ENCODE measurements at regions not wholly inside any gene's neighbourhood (a gene's known extent, or its start where the extent isn't known, plus 50 kb on each side); places are given as distances from the start of the nearest gene placed in this dataset.

DNA sequence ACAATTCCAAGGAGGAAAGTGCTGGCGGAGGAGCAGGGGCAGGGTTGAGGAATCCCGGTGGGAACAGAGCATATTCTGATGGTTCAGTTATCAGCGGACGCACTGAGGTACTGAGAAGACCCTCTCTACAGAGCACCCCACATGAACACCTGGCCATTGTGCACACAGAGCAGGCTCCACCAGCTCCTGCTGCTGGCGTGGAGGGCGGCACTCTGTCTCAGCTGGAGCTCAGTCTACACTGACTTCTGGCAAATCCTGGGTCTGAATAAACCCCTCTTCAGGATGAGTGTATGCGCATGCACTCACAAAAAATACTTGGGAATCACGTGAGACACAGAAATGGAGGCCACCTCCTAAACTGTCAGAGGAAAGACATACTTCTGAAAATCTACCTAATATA, 114.4 kb upstream of the IRS2 start:
- WGBS, 2 donors: 68 to 79% methylated on average over 8 of the region's 8 CpGs
- FAIRE-seq: no peak
- TF ChIP-seq, protein P1, sequence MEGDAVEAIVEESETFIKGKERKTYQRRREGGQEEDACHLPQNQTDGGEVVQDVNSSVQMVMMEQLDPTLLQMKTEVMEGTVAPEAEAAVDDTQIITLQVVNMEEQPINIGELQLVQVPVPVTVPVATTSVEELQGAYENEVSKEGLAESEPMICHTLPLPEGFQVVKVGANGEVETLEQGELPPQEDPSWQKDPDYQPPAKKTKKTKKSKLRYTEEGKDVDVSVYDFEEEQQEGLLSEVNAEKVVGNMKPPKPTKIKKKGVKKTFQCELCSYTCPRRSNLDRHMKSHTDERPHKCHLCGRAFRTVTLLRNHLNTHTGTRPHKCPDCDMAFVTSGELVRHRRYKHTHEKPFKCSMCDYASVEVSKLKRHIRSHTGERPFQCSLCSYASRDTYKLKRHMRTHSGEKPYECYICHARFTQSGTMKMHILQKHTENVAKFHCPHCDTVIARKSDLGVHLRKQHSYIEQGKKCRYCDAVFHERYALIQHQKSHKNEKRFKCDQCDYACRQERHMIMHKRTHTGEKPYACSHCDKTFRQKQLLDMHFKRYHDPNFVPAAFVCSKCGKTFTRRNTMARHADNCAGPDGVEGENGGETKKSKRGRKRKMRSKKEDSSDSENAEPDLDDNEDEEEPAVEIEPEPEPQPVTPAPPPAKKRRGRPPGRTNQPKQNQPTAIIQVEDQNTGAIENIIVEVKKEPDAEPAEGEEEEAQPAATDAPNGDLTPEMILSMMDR (IDR thresholded peaks at IDR 0.05): no peak
- Histone ChIP-seq H3K4me3 (no peak overlapping the region), H3K36me3 (no peaks in the 10 kb centered on the region), H3K27me3 (peaks cover 0 to 4% (median 0%) of the 10 kb centered on the region in 4 donors), H3K27ac (no peak overlapping the region), H3K4me1 (no peaks in the 10 kb centered on the region), H3K9me3 (no peaks in the 10 kb centered on the region)
- no peak for DNase-seq
- no peak for ATAC-seq
- intact Hi-C loops (cut with DNase I): no loop called here

DNA sequence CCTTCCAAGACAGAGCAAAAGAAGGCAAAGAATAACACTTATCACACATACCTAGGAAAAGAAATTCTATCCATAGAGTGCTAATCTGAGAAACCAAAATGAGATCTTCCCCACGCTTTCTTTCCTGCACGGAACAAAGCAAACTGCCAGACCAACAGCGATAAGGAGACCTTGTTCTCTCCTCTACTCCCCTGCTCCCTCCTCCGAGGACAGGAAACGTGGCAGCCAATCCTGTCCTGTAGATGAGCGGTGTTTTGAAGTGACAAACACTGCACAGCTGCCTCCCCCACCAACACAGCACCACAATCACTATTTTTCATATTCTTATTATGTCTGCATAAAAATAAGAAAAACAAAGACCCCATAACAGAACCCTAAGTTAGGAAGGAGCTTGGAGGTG, 113.9 kb upstream of the IRS2 start:
- WGBS, 2 donors: 5 to 19% methylated on average over 6 of the region's 6 CpGs
- intact Hi-C loops (cut with DNase I): no loop called here
- ATAC-seq: no peak
- TF ChIP-seq, protein P1 (IDR thresholded peaks at IDR 0.05): no peak
- Histone ChIP-seq H3K27ac (no peak overlapping the region), H3K9me3 (no peaks in the 10 kb centered on the region), H3K27me3 (peaks cover 0 to 4% (median 0%) of the 10 kb centered on the region in 4 donors), H3K4me1 (no peaks in the 10 kb centered on the region), H3K36me3 (no peaks in the 10 kb centered on the region), H3K4me3 (no peak overlapping the region)
- no peak for FAIRE-seq
- no peak for DNase-seq

DNA sequence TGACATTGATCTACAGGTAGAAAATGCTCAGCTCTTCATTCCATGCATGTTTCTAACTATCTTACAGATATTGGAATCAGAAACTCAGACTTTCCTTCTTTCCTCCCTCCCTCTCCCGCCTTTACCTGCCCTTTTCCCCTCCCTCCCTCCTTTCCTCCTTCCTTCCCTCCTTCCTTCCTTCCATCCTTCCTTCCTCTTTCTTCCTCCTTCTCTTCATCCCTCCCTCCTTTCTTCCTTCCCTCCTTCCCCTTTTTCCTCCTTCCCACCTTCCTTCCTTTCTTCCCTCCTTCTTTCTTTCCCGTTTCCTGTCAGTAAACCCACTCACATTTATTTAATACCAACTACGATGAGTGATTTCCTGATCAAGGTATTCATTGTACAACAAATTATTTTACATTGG, 113.4 kb upstream of the IRS2 start:
- FAIRE-seq (no peak), ATAC-seq (no peak), DNase-seq (no peak)
- no peaks in the 10 kb centered on the region for H3K36me3 ChIP-seq
- WGBS, 2 donors: 54 to 61% methylated on average over 2 to 3 of the region's 3 CpGs
- TF ChIP-seq, protein P1 (IDR thresholded peaks at IDR 0.05): no peak
- H3K4me1 ChIP-seq: no peaks in the 10 kb centered on the region
- intact Hi-C loops (cut with DNase I): no loop called here
- H3K27me3 ChIP-seq: peaks cover 0 to 4% (median 0%) of the 10 kb centered on the region in 4 donors
- H3K27ac ChIP-seq: no peak overlapping the region
- no peak overlapping the region for H3K4me3 ChIP-seq
- H3K9me3 ChIP-seq: no peaks in the 10 kb centered on the region

DNA sequence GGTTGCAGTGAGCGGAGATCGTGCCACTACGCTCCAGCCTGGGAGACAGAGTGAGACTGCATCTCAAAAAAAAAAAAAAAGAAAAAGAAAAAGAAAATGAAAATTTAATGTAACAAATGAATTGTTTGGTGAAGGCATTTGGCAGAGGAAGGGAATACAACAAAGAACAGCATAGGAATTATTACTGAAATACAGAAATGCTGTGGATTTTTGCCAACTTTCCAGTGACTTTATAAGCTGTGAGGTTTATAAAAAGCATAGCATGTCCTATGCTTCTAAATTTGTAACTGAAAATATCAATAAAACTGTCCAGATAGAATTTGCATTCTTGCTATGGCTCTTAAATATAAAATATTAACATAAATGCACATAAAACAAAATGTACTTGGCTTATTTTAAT, 112.9 kb upstream of the IRS2 start:
- no peak for DNase-seq
- intact Hi-C loops (cut with DNase I): no loop called here
- H3K27me3 ChIP-seq: peaks cover 0 to 4% (median 0%) of the 10 kb centered on the region in 4 donors
- no peaks in the 10 kb centered on the region for H3K9me3 ChIP-seq
- no peaks in the 10 kb centered on the region for H3K36me3 ChIP-seq
- TF ChIP-seq, protein P1 (IDR thresholded peaks at IDR 0.05): no peak
- H3K4me1 ChIP-seq: no peaks in the 10 kb centered on the region
- ATAC-seq: no peak
- FAIRE-seq: no peak
- 97 to 100% methylated on average over 3 of the region's 3 CpGs for WGBS, 2 donors
- H3K27ac ChIP-seq: no peak overlapping the region
- H3K4me3 ChIP-seq: no peak overlapping the region

DNA sequence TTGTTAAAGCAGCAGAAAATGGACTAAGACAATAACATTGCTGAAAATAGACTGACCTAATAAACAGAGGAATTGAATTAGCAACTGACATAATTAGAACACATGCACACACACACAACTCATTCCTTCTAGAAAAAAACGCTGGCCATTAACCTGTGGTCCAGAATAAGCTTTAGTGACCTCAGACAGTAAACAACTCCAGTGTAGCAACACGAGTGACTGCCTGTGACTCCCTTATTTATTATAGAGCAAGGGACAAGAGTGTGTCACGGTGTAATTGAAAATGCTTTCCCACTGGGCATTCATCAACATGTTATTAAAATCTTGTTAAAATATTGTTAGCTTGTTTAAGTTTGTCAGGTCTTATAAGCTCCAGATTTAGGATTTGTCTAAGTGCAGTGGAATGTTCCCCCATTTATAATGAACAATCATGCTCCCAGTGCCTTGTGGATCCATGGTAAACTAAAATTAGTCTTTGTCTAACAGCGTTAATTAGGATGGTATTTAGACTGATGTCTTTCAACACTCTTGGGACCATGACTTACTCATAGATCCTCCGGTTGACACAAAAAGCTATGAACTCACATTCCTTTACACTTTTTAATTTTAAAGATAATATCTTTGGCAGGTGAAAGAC, 111.7 kb upstream of the IRS2 start:
- Histone ChIP-seq H3K9me3 (no peaks in the 10 kb centered on the region), H3K36me3 (no peaks in the 10 kb centered on the region), H3K4me1 (no peaks in the 10 kb centered on the region), H3K27ac (no peak overlapping the region), H3K4me3 (no peak overlapping the region), H3K27me3 (peaks cover 0 to 4% (median 0%) of the 10 kb centered on the region in 4 donors)
- TF ChIP-seq, protein P1 (IDR thresholded peaks at IDR 0.05): no peak
- no peak for DNase-seq
- ATAC-seq: no peak
- FAIRE-seq: no peak
- intact Hi-C loops (cut with DNase I): no loop called here
- 67 to 79% methylated on average over 5 of the region's 5 CpGs for WGBS, 2 donors

Measured in pancreas (tissue), 10 donors.